Uterus (tissue), 3 donors: ENCODE measurements at regions not wholly inside any gene's neighbourhood (a gene's known extent, or its start where the extent isn't known, plus 50 kb on each side); places are given as distances from the start of the nearest gene placed in this dataset.

ENCODE experiments used
- DNase-seq, 2 donors: peaks; one replicate each; pipeline ENCODE4 v3.0.0-alpha.2; 2019 to 2020
- H3K27ac ChIP-seq, 2 donors: fragments of 200-600 bp; sonication (generic); 1 replicate in 1 of 2; 2 replicates in 1 of 2; pipeline ENCODE4 v1.5.1; 2016 to 2018
- H3K27me3 ChIP-seq, 2 donors: fragments of 200-600 bp; sonication (generic); one replicate each; pipeline ENCODE4 v1.5.1; 2018 to 2019; ENCODE audit warnings: control low read depth in 1 of 2
- H3K36me3 ChIP-seq, 2 donors: fragments of 200-600 bp; sonication (generic); one replicate each; pipeline ENCODE4 v1.5.1; 2019; ENCODE audit warnings: control low read depth in 1 of 2
- H3K4me1 ChIP-seq, 2 donors: fragments of 200-600 bp; sonication (generic); one replicate each; pipeline ENCODE4 v1.5.1; 2018 to 2019; ENCODE audit warnings: control low read depth in 1 of 2
- H3K4me3 ChIP-seq, 2 donors: fragments of 200-600 bp; sonication (generic); 1 replicate in 1 of 2; 2 replicates in 1 of 2; pipeline ENCODE4 v1.5.1; 2018 to 2019; ENCODE audit warnings: mild to moderate bottlenecking in 1 of 2
- H3K9me3 ChIP-seq, 2 donors: fragments of 200-600 bp; sonication (generic); one replicate each; pipeline ENCODE4 v1.5.1; 2019; ENCODE audit warnings: control low read depth in 1 of 2
- CTCF ChIP-seq, 4 experiments: fragments of 200-600 bp in 2 of 4; fragments of 450-650 bp in 2 of 4; sonication (generic) in 2 of 4; IDR thresholded peaks; one replicate each; pipeline ENCODE4 v1.5.1; 2016 to 2019; ENCODE audit warnings: antibody characterized with exemption in 4 of 4, mild to moderate bottlenecking in 2 of 4, moderate library complexity in 1 of 4
- POLR2A ChIP-seq, 2 donors: fragments of 450-650 bp; IDR thresholded peaks; one replicate each; pipeline ENCODE4 v1.6.1; 2016; ENCODE audit warnings: antibody characterized with exemption in 2 of 2, mild to moderate bottlenecking in 1 of 2, moderate library complexity in 1 of 2
- intact Hi-C: fragments of 100-400 bp; cut with DNase I; formaldehyde crosslinking; loops from one replicate; pipeline ENCODE4 v1.15.1; 2023; ENCODE audit warnings: low total_unique reads
- donor health status: DM: yes; HTN: yes; CAD: no.

- Histone ChIP-seq H3K36me3 (no peaks in the 10 kb centered on the region), H3K4me3 (no peak overlapping the region), H3K9me3 (no peaks in the 10 kb centered on the region), H3K27me3 (no peaks in the 10 kb centered on the region), H3K4me1 (peaks cover 0 to 6% of the 10 kb centered on the region in 2 donors), H3K27ac (no peak overlapping the region)
- DNase-seq: no peak
- TF ChIP-seq CTCF (IDR thresholded peaks at IDR 0.05) (no peak), POLR2A (IDR thresholded peaks at IDR 0.05) (no peak)
- intact Hi-C loops: no loop called here
Observed at GRCh38 chr7:47724335-47724982, 142.5 kb upstream of the TNS3 start.

DNA sequence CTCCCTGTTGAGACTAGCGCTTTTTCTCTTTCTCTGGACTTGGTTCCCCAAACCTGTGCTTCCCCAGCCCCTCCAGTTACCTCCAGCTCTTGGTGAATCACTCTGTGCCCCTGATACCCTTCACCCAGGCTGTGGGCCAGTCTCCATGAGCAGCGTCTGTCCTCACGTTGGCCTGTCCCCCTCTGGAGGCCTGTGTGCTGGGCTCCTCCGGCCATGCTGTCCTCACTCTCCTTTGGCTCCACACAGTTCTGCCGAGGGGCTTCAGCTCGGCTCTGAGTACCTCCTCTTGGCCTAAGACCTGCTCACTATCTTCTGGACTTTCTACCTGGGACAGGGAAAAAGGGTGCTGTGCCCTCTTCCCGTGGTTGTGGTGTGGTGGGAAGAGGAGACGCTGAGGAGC lies 140.2 kb upstream of the TNS3 start:
- peak overlapping the region in 1 of 2 donors; percentile 10 for H3K27ac ChIP-seq
- no peaks in the 10 kb centered on the region for H3K36me3 ChIP-seq
- H3K4me1 ChIP-seq: peaks cover 0 to 6% of the 10 kb centered on the region in 2 donors
- intact Hi-C loops: no loop called here
- DNase-seq: no peak
- no peaks in the 10 kb centered on the region for H3K9me3 ChIP-seq
- H3K4me3 ChIP-seq: no peak overlapping the region
- no peaks in the 10 kb centered on the region for H3K27me3 ChIP-seq
- TF ChIP-seq CTCF (IDR thresholded peaks at IDR 0.05) (no peak), POLR2A (IDR thresholded peaks at IDR 0.05) (no peak)

DNA sequence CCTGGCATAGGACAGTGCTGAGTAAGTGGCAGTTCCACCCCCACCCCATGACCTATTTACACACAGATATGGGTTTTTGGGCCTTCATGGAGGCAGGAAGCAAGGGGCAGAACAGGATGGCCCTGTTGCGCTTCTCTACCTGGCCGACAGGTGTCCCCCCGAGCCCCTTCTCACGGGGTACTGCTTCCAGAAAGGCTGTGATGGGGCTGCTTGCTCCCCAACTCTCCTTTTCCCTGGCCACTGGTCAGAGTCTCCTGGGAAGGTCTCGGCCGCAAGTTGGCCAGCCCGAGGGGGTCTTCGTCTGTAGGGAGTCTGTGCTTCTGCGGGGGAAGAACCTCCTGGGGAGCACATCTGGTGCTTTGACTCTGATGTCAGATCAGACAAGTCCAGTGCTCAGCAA lies 139.8 kb upstream of the TNS3 start:
- intact Hi-C loops: no loop called here

DNA sequence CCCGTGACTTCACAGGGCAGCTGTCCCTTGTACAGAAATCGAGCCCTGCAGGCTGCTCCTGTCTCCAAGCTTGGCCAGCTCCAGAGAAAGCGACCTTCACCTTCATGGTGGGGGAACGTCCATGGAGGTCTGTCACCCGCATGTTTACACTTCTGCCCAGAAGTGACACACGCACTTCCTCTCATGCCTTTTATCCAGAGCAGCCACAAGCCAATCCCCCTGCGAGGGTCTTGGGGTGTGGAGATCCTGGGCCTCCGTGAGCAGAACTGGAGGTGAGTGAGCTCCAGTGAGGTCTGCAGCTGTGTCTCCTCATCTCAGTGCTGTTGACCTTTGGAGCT lies 139.0 kb upstream of the TNS3 start:
- intact Hi-C loops: no loop called here
- H3K36me3 ChIP-seq: no peaks in the 10 kb centered on the region
- peaks cover 0 to 6% of the 10 kb centered on the region in 2 donors for H3K4me1 ChIP-seq
- no peaks in the 10 kb centered on the region for H3K9me3 ChIP-seq
- H3K4me3 ChIP-seq: no peak overlapping the region
- H3K27me3 ChIP-seq: no peaks in the 10 kb centered on the region
- H3K27ac ChIP-seq: peak overlapping the region; percentile 66 to 78
- no peak for DNase-seq
- TF ChIP-seq POLR2A (IDR thresholded peaks at IDR 0.05) (no peak), CTCF (IDR thresholded peaks at IDR 0.05) (no peak)

More for the DNA sequence above, 139.8 kb upstream of the TNS3 start:
- no peaks in the 10 kb centered on the region for H3K9me3 ChIP-seq
- H3K36me3 ChIP-seq: no peaks in the 10 kb centered on the region
- no peaks in the 10 kb centered on the region for H3K27me3 ChIP-seq
- TF ChIP-seq POLR2A (IDR thresholded peaks at IDR 0.05) (no peak), CTCF (IDR thresholded peaks at IDR 0.05) (no peak)
- H3K4me1 ChIP-seq: peaks cover 0 to 6% of the 10 kb centered on the region in 2 donors
- no peak for DNase-seq
- H3K27ac ChIP-seq: peak overlapping the region; percentile 66 to 78
- H3K4me3 ChIP-seq: no peak overlapping the region

DNA sequence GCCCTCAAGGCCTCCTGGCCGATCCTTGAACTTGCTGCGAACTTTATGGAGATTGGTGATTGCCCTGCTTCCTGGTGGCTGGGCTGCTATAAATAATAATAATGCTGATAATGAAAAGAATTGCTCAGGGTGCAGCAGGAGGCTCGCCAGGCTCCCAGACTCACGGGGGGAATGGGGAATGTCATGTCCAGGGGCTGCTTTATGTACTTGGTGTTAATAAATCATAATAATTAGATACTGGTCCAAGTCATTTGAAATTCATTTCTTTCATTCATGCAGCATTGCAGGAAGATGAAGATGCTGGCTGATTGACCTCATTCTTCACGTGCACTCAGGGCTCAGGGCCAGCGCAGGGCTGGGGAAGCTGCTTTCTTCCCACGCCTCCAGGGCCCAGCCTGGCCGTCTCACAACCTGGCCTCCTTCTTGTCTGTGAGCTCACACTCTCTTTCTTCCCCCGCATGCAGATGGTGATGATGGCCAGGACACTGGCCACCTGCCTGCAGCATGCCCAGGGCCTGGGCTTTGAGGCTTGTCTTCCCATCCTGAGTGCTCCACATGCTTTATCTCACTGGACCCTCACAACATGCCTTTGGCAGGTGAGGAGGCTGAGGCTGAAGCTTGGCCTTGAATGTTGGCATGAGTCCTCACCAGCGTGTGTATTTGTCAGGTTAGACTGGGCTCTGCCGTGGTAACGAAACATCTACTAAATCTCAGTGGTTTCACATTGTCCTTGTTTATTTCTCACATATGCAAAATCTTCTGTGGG lies 138.4 kb upstream of the TNS3 start:
- intact Hi-C loops: no loop called here
- peak overlapping the region; percentile 66 to 78 for H3K27ac ChIP-seq
- peak; percentile 94 to 96 for DNase-seq

More for the DNA sequence above, 138.4 kb upstream of the TNS3 start:
- no peak for TF ChIP-seq POLR2A (IDR thresholded peaks at IDR 0.05)
- peak in 1 of 4 experiments; percentile 6 for TF ChIP-seq CTCF (IDR thresholded peaks at IDR 0.05)
- Histone ChIP-seq H3K9me3 (no peaks in the 10 kb centered on the region), H3K36me3 (no peaks in the 10 kb centered on the region), H3K4me3 (no peak overlapping the region), H3K27me3 (no peaks in the 10 kb centered on the region), H3K4me1 (peaks cover 0 to 6% of the 10 kb centered on the region in 2 donors)
